ENCODE measurements at regions not wholly inside any gene's neighbourhood (a gene's known extent, or its start where the extent isn't known, plus 50 kb on each side); places are given as distances from the start of the nearest gene placed in this dataset.

DNA sequence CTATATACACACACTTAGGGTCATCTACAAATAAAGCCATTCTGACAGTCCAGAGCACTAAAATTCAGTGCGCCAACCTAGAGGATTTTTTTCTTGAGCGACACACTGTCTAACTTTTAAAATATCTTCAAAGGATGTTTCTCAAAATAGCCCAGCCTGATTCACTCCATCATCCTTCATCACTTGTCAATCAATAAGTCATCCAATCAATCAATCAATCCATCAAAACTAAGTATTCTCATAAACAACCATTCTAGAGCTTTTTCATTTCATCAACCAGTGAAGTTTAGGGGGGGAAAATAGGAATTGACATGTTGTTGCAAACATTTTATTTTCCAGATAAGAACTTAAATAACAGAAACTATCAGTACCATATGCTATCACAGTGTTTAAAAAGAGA, 183.2 kb downstream of the HDGFL1 start:
- Histone ChIP-seq H3K9me3 (replicated peaks; ENCODE audit: control insufficient read depth, insufficient read depth, low read length) (no peaks in the 10 kb centered on the region), H3K79me2 (ENCODE audit: control insufficient read depth, insufficient read depth, low read length) (no peaks in the 10 kb centered on the region), H3K9me1 (replicated peaks; ENCODE audit: control insufficient read depth, extremely low read depth, insufficient read depth, low read length) (no peaks in the 10 kb centered on the region), H3K27me3 (ENCODE audit: control insufficient read depth in 2 of 2, insufficient read depth in 2 of 2, low read length in 2 of 2) (no peaks in the 10 kb centered on the region), H3K36me3 (ENCODE audit: control insufficient read depth in 2 of 2, extremely low read depth in 1 of 2, insufficient read depth in 2 of 2, low read length in 2 of 2) (no peaks in the 10 kb centered on the region), H2AFZ (ENCODE audit: low read depth, low read length) (no peak overlapping the region), H3K4me2 (ENCODE audit: insufficient read depth, low read length) (no peak overlapping the region), H3K27ac (ENCODE audit: insufficient read depth, low read depth, low read length) (no peak overlapping the region), H4K20me1 (replicated peaks; ENCODE audit: control insufficient read depth, extremely low read depth, insufficient read depth, low read length) (no peaks in the 10 kb centered on the region), H3K9ac (replicated peaks; ENCODE audit: extremely low read depth, insufficient read depth, low read length) (no peak overlapping the region), H3K4me3 (replicated peaks in 1 of 3; ENCODE audit: insufficient read depth in 1 of 3, low read depth in 1 of 3, low read length in 3 of 3) (no peak overlapping the region), H3K4me1 (ENCODE audit: control insufficient read depth, extremely low read depth, insufficient read depth, low read length) (peaks cover 8% of the 10 kb centered on the region)
- intact Hi-C loops (cut with micrococcal nuclease) (no loop called here), dilution Hi-C loops (cut with MboI; ENCODE audit: extremely low pct_ligation_motif_present, low sequenced_read_pairs) (no loop called here)
- CTCF ChIA-PET = no interaction called here
- POLR2A ChIA-PET = no interaction called here
- TF ChIP-seq FOS (IDR thresholded peaks at IDR 0.05; ENCODE audit: borderline replicate concordance, insufficient read depth, low read length) = no peak
- no peak for TF ChIP-seq MYC (IDR thresholded peaks at IDR 0.05; ENCODE audit: low read depth, low read length)
- no peak for TF ChIP-seq JUN (IDR thresholded peaks at IDR 0.05; ENCODE audit: borderline replicate concordance, insufficient read depth, insufficient read length, low read depth)
- no peak for TF ChIP-seq GATA2 (IDR thresholded peaks at IDR 0.05; ENCODE audit: insufficient read depth, insufficient read length, low read depth, low read length)
- BruUV-seq (replicated peaks) = no TSS peak
- DNase-seq (ENCODE audit: low read depth, low spot score) (no peak), FAIRE-seq (no peak)

DNA sequence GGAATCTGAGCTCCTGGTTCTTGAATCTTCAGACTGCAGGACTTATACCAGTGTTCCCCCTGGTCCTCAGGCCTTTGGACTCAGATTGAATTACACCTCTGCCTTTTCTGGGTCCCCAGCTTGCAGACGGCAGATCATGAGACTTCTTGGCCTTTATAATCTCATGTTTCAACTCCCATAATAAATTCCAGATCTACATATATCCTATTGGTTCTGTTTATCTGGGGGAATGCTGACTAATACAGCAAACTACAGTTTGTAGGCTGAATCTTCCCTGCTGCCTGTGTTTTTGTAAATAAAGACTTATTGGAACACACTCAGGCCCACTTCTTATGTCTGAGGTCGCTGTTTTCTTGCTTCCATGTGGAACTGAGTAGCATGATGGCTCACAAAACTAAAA, 184.7 kb downstream of the HDGFL1 start:
- no peaks in the 10 kb centered on the region for H3K79me2 ChIP-seq (ENCODE audit: control insufficient read depth, insufficient read depth, low read length)
- no TSS peak for BruUV-seq (replicated peaks)
- dilution Hi-C loops (cut with MboI; ENCODE audit: extremely low pct_ligation_motif_present, low sequenced_read_pairs) (no loop called here), intact Hi-C loops (cut with micrococcal nuclease) (no loop called here)
- no peak overlapping the region for H3K9ac ChIP-seq (replicated peaks; ENCODE audit: extremely low read depth, insufficient read depth, low read length)
- peaks cover 8% of the 10 kb centered on the region for H3K4me1 ChIP-seq (ENCODE audit: control insufficient read depth, extremely low read depth, insufficient read depth, low read length)
- no peaks in the 10 kb centered on the region for H3K27me3 ChIP-seq (ENCODE audit: control insufficient read depth in 2 of 2, insufficient read depth in 2 of 2, low read length in 2 of 2)
- POLR2A ChIA-PET = no interaction called here
- H3K4me2 ChIP-seq (ENCODE audit: insufficient read depth, low read length) = no peak overlapping the region
- DNase-seq (ENCODE audit: low read depth, low spot score) (no peak), FAIRE-seq (no peak)
- no peaks in the 10 kb centered on the region for H3K36me3 ChIP-seq (ENCODE audit: control insufficient read depth in 2 of 2, extremely low read depth in 1 of 2, insufficient read depth in 2 of 2, low read length in 2 of 2)
- H3K9me3 ChIP-seq (replicated peaks; ENCODE audit: control insufficient read depth, insufficient read depth, low read length) = no peaks in the 10 kb centered on the region
- CTCF ChIA-PET = no interaction called here
- no peak for TF ChIP-seq GATA2 (IDR thresholded peaks at IDR 0.05; ENCODE audit: insufficient read depth, insufficient read length, low read depth, low read length)
- no peak for TF ChIP-seq POLR2AphosphoS5 (IDR thresholded peaks at IDR 0.05; ENCODE audit: insufficient read depth, low read depth, low read length)
- TF ChIP-seq EZH2 (IDR thresholded peaks at IDR 0.05; ENCODE audit: borderline replicate concordance, low read depth, low read length, severe bottlenecking) = no peak
- TF ChIP-seq POLR2A (IDR thresholded peaks at IDR 0.05; ENCODE audit: low read depth, low read length) = no peak
- no peak for TF ChIP-seq FOS (IDR thresholded peaks at IDR 0.05; ENCODE audit: borderline replicate concordance, insufficient read depth, low read length)
- TF ChIP-seq, protein P1, sequence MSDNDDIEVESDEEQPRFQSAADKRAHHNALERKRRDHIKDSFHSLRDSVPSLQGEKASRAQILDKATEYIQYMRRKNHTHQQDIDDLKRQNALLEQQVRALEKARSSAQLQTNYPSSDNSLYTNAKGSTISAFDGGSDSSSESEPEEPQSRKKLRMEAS (IDR thresholded peaks at IDR 0.05; ENCODE audit: insufficient read depth, insufficient read length) = no peak
- no peak for TF ChIP-seq MYC (IDR thresholded peaks at IDR 0.05; ENCODE audit: low read depth, low read length)
- TF ChIP-seq, protein P2, sequence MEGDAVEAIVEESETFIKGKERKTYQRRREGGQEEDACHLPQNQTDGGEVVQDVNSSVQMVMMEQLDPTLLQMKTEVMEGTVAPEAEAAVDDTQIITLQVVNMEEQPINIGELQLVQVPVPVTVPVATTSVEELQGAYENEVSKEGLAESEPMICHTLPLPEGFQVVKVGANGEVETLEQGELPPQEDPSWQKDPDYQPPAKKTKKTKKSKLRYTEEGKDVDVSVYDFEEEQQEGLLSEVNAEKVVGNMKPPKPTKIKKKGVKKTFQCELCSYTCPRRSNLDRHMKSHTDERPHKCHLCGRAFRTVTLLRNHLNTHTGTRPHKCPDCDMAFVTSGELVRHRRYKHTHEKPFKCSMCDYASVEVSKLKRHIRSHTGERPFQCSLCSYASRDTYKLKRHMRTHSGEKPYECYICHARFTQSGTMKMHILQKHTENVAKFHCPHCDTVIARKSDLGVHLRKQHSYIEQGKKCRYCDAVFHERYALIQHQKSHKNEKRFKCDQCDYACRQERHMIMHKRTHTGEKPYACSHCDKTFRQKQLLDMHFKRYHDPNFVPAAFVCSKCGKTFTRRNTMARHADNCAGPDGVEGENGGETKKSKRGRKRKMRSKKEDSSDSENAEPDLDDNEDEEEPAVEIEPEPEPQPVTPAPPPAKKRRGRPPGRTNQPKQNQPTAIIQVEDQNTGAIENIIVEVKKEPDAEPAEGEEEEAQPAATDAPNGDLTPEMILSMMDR (IDR thresholded peaks at IDR 0.05; ENCODE audit: extremely low read depth in 1 of 2, insufficient read depth in 1 of 2, low read depth in 1 of 2, low read length in 2 of 2) = no peak
- TF ChIP-seq JUN (IDR thresholded peaks at IDR 0.05; ENCODE audit: borderline replicate concordance, insufficient read depth, insufficient read length, low read depth) = no peak
- no peak overlapping the region for H3K4me3 ChIP-seq (replicated peaks in 1 of 3; ENCODE audit: insufficient read depth in 1 of 3, low read depth in 1 of 3, low read length in 3 of 3)
- H3K9me1 ChIP-seq (replicated peaks; ENCODE audit: control insufficient read depth, extremely low read depth, insufficient read depth, low read length) = no peaks in the 10 kb centered on the region
- H3K27ac ChIP-seq (ENCODE audit: insufficient read depth, low read depth, low read length) = no peak overlapping the region
- H2AFZ ChIP-seq (ENCODE audit: low read depth, low read length) = no peak overlapping the region
- H4K20me1 ChIP-seq (replicated peaks; ENCODE audit: control insufficient read depth, extremely low read depth, insufficient read depth, low read length) = no peaks in the 10 kb centered on the region
